ENCODE measurements at regions not wholly inside any gene's neighbourhood (a gene's known extent, or its start where the extent isn't known, plus 50 kb on each side); places are given as distances from the start of the nearest gene placed in this dataset.

- no peak for TF ChIP-seq ZNF776 (tag by site-specific recombination; IDR thresholded peaks at IDR 0.05; ENCODE audit: borderline replicate concordance)
- TF ChIP-seq AEBP2 (tag by site-specific recombination; IDR thresholded peaks at IDR 0.05; ENCODE audit: borderline replicate concordance): no peak
- no peak for TF ChIP-seq TSHZ1 (tag by site-specific recombination; IDR thresholded peaks at IDR 0.05; ENCODE audit: borderline replicate concordance)
- TF ChIP-seq MEIS1 (CRISPR knock-in tag; IDR thresholded peaks at IDR 0.05; ENCODE audit: borderline replicate concordance): no peak
- TF ChIP-seq CTCF (tag by site-specific recombination; IDR thresholded peaks at IDR 0.05): no peak
- no peak for TF ChIP-seq ZNF768 (tag by site-specific recombination; IDR thresholded peaks at IDR 0.05)
- TF ChIP-seq YY1 (tag by site-specific recombination; IDR thresholded peaks at IDR 0.05): no peak
These were observed 183.7 kb downstream of the TLR4 start for GRCh38 chr9:117887941-117888340.

Data from HEK293 (cell line).